ENCODE measurements at regions not wholly inside any gene's neighbourhood (a gene's known extent, or its start where the extent isn't known, plus 50 kb on each side); places are given as distances from the start of the nearest gene placed in this dataset.
"Not testable (repeated sequence)": the region's sequence is repeated elsewhere in the genome, so short reads cannot be mapped to it uniquely, and the experiment has no call there.

DNA sequence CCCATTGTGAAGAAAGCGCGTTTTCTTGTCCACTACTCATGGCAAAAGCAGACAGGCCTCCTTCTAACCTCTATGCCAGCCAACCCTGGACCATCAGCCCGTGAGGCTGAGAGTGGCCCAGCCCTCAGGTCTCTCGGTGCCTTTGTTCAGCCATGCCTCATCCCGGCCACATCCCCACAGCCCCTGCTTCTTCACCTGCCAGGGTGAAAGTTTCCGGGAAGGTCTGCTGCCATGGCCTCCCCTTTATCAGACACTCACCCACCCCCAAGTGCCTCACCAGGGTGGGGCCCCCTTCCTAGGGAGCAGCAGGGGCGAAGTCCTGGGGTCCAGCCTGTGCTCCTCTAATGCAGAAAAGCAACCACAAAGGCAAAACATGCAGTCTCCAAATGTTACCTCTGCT, 478.4 kb upstream of the SALL3 start:
- no peak for DNase-seq (ENCODE audit: low read depth in 3 of 3)

- no peak for DNase-seq (ENCODE audit: low read depth in 3 of 3)
These were observed 476.5 kb upstream of the SALL3 start for GRCh38 chr18:78503129-78503528.

DNA sequence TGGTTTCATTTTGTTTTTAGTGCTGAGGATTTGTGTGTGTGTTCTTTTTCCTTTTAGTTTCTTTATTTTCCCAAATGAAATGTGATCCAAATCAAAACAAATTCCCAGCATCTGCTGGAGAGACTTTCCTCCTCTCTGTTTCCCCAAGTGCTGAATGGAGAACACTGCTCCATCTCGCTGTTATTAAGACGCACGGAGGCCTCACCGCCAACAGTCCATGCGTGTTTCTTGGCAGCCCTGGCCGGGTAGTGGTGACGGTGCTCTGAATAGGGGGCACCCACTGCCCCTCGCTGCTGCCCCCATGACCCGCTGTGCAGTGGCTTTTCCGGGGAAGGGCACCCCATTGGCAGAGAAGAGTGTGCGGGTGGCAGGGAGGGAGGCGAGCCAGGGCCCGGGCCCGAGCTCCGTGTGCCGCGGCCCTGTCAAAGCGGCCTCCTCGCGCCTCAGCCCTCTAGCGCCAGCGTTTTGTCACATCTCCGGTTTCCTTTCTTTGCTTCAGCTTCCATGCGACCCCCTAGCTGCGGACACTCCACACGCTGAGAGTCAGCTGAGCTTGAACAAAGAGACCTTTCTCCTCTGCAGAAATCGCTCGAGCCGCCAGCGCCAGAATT, 473.7 kb upstream of the SALL3 start:
- no peak for DNase-seq (ENCODE audit: low read depth in 3 of 3)

GRCh38 chr18:78507217-78507616, 472.4 kb upstream of the SALL3 start:
- DNase-seq (ENCODE audit: low read depth in 3 of 3) = no peak

DNA sequence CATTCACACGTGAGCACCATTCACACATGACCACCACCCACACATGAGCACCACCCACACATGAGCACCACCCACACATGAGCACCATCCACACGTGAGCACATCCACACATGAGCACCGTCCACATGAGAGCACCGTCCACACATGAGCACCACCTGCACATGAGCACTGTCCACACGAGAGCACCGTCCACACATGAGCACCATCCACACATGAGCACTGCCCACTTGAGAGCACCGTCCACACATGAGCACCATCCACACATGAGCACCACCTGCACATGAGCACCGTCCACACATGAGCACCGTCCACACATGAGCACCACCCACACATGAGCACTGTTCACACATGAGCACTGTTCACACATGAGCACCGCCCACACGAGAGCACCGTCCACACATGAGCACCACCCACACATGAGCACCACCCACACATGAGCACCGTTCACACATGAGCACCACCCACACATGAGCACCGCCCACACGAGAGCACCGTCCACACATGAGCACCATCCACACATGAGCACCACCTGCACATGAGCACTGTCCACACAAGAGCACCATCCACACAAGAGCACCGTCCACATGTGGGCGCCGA, 471.3 kb upstream of the SALL3 start:
- DNase-seq (ENCODE audit: low read depth in 3 of 3) = not testable (repeated sequence)

GRCh38 chr18:78510091-78510490, 469.5 kb upstream of the SALL3 start:
- no peak for DNase-seq (ENCODE audit: low read depth in 3 of 3)

- no peak for DNase-seq (ENCODE audit: low read depth in 3 of 3)
These were observed 469.0 kb upstream of the SALL3 start for GRCh38 chr18:78510636-78511035.

DNA sequence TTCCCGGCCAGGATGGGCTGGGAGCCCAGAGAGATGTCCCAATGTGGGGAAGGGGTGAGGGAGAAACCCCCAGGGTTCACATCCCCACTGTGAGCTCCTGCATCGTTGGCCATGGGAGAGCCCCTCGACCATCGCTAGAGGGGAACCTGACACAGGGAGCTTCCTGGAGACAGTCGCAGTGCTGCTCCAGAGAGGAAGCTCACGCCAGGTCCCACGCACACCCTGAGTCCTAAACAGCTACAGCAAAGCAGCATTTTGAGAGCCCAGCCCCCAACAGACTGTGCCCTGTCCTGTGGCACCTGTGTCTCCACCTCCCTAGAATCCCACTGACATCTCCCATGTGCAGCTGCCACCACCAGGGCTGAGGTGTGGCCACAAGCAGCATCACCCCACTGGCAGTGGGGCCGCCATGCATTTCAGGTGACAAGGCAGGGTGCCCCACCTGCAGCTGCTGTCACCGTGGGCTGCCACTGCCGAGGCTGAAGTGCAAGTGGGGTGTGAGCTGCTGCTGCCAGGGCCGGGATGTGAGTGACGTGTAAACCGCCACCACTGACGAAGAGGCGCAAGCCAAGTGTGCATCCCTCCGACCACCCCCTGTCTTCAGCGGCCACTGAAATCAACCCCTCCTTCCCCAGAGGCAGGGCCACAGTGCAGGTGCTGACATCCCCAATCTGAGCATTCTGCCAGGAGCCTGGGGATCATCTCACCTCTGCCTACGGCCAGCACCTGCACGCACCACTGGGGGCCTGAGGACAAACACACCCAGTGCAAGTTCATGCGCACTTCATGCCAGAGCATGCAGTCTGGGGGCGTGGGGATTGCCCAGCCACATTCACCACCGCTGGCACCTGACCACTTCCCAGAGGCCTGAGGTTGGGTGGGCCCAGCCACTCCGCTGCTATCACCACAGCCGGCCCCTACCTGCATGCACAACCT, 467.7 kb upstream of the SALL3 start:
- no peak for DNase-seq (ENCODE audit: low read depth in 3 of 3)

DNA sequence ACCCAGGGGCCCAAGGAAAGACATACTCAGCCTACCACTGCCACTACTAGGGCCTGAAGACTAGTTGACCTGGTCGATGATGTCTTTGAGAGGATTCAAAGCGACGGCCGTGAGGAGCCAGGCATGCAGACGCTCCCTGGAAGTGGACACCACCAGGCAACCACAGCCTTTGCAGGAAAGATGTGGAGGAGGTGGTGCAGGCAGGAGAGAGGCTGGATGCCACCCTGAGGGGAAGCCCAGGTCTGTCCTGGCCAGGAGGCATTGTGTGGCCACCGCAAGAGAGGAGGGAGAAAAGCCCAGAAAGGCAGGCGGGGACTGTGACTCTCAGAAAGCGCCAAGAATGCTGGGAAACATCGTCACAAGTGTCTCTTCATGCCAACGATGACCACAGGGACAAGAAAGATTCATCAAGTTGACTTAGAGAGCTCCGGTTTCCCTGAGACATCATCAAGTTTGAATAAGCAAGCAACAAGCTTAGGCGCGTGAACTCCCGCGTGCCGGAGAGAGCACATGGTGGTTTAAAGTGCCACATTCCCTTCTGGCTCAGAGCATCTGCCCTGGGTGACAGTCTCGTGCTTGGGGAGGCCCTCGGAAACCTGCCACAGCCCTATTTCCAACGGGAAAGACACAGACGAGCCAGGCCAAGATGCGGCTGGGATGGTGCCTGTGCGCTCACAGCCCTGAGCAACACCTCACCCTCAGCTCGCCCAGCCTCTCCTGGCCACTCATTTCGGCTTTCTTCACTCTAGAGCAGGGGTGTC, 464.5 kb upstream of the SALL3 start:
- no peak for DNase-seq (ENCODE audit: low read depth in 3 of 3)

- no peak for DNase-seq (ENCODE audit: low read depth in 3 of 3)
These were observed 462.3 kb upstream of the SALL3 start for GRCh38 chr18:78517328-78517727.

GRCh38 chr18:78517973-78518372, 461.6 kb upstream of the SALL3 start:
- no peak for DNase-seq (ENCODE audit: low read depth in 3 of 3)

DNA sequence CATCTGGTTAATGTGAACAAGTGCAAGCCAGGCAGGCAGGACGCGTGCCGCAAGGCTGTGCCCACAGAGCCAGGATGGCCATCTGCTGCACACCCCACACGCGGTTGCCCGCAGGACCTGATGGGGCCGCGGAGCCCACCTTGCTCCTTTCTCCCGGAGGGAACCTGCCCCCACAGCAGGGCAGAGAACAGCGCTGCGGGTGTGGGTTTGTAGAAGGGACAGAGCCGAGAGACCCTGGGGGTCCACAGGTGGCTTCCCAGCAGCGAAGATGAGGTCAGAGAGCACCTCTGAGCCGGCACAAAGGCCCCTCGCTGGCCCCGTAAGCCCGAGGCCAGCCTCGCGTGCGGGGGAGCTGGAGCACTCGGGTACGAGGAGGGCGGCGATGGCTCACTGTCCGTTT, 460.8 kb upstream of the SALL3 start:
- no peak for DNase-seq (ENCODE audit: low read depth in 3 of 3)

DNA sequence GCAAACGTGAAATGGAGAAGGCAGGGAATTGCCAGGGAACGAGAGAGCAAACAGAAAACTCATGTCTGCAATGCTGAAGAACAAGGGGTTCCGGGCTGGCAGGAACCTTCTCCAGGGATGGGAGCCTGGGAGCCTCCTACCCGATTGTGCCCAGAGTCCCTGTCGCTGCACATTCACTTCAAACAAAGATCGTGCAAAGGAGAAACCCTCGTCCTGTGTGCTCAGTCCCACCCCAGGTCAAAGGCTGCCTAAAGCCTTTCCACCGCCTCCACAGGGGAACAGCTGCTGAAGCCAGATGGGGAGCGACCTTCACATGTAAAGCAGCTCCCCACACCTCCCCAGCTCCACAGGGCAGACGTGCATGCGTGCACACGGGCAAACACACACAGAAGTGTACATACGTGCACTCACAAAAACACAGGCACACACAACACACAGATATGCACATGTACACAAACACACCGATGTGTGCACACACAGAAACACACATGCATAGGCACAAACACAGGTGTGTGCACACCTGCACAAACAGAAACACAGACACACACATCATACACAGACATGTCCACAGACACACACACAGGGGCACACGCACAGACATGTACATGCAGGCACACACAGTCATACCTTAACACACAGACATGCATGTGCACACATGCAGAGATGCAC, 460.1 kb upstream of the SALL3 start:
- no peak for DNase-seq (ENCODE audit: low read depth in 3 of 3)

DNA sequence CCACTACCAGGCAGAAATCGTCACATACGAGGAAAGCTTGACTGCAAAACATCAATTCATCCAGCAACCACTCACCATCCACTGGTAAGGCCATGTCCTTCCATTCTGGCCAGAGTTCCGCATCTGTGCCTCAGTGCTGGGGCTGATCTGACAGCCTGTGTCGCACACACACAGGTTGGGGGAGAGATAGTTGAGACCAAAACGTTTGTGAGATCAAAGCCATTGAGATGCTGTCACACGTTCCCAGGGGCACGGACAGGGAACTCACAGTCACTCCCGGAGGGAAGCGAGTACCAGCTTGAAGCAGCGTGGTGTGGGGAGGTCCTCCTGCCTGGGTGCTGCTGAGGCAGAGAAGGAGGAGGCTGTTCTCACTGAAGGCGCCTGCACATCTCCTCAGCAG, 458.5 kb upstream of the SALL3 start:
- no peak for DNase-seq (ENCODE audit: low read depth in 3 of 3)

DNA sequence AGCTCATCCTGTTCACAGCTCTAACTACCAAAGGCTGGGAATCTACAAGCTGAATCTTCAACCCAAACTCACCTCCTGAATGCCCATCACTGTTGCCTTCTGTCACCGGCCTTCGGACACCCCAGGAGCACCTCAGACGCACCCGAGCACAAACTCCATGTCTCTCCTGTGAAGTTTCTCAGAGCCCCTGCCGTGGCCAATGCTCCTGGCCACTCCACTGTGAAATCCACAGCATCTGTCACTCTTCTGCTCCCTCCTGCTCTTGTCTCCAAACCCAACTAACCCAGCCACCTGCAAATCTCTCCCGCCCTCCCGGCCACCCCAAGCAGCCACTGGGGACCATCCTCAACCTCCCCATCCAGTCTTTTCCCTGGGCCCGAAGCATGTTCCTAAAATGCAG, 457.9 kb upstream of the SALL3 start:
- no peak for DNase-seq (ENCODE audit: low read depth in 3 of 3)

DNA sequence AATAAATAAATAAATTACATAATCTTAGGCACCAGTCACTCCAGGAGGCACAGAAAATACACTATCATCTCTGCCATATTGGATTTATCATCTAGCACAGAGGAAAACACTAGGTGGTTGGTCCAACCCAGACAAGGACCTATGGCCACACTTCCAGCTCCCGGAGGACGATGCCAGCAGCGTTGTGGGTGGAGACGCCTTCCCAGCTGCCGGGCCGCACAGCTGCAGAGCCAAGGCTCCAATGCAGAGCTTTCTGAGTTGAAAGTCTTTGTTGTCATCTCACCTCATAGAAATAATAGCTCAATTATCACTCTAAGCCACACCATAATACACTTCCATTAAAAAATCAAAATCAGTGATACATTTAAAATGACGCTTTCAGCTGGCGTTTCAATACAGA, 457.1 kb upstream of the SALL3 start:
- no peak for DNase-seq (ENCODE audit: low read depth in 3 of 3)

DNA sequence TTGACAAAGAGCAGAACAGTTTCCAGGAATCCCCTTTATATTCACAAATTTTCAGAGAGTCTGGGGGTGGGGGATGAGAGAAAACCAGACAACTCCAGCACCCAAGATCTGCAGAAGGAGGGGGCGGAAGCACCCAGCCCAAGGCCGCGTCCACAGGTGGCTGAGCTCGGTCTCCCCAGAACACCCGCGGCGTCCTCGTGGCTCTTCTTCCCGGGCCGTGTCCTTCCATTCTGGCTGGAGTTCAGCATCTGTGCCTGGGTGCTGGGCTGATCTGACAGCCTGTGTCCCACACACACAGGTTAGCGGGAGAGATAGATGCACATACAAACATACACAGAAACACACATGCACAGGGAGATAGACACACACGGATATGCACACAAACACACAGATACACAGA, 455.8 kb upstream of the SALL3 start:
- no peak for DNase-seq (ENCODE audit: low read depth in 3 of 3)

GRCh38 chr18:78525366-78526111, 454.1 kb upstream of the SALL3 start:
- no peak for DNase-seq (ENCODE audit: low read depth in 3 of 3)

DNA sequence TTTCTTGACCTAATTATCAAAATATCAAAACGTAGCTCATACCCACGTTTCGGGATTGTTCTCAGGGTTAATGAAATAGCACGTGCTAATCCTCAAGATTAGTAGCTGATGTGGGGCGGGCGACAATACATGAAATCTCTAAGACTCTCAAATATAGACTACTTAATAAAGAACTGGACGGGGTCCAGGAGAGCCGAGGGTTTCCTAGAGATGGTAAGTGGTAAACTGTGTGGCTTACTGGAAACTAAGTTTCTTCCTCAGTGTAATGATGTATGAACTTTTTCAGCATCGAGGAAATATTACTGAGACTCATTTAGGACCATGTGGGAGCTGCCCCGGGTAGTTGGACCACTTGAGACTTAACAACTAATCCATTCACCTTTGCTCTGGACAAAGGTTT, 453.3 kb upstream of the SALL3 start:
- DNase-seq (ENCODE audit: low read depth in 3 of 3) = no peak

DNA sequence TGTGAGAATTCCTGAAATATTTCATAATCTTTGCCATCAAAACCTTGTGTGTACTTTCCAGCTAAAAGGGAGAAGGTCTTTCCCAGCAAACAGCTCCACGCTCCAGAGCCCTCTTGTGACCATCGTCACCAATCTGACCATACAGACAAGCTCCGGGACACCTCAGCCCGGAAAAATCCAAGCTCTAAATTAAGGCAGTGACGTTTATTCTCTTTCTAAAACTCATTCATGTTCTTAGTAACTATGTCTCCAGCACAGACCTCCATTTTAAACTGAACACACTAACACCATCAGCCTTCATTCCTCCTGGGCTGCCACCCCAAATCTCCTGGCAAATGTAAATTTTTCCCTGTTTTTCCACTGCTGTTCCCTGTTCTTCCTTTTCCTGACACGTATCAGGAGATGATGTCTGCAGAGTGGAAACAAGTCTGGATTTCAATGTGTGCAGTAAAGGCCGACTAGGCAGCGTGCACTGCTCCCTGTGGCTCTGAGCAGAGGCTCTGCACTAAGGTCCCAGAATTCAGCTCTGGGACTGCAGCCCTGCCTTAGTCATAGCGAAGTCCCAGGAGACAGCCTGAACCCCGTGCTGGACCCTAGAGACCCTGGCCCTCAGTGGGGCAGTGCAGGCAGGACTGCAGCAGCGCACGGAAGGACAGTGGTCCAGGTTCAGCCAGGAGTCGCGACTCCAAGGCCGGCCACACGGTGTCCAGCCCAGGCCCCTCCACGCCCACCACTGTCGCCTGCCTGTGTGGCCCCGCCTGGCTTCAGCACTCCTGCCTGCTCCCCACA, 452.5 kb upstream of the SALL3 start:
- no peak for DNase-seq (ENCODE audit: low read depth in 3 of 3)

Measured in stimulated activated CD4-positive, alpha-beta T cell treated with anti-CD3 and anti-CD28 coated beads, TNF-alpha, amount 100 ng/mL, for 24 hours (primary cell).